HG02610 (cell line): ENCODE measurements at regions not wholly inside any gene's neighbourhood (a gene's known extent, or its start where the extent isn't known, plus 50 kb on each side); places are given as distances from the start of the nearest gene placed in this dataset.

Experiments
- ATAC-seq: cut with Tn5 transposase; IDR thresholded peaks from one replicate; pipeline ENCODE4 v1.9.1; 2021; ENCODE audit warnings: mild to moderate bottlenecking, moderate library complexity; ENCODE audit not compliant: unreplicated experiment

GRCh38 chr10:64062793-64063192 is 541.6 kb downstream of the REEP3 start:
- no peak for ATAC-seq

- no peak for ATAC-seq
Observed at GRCh38 chr10:64067009-64067606, 545.9 kb downstream of the REEP3 start.

- no peak for ATAC-seq
Observed at GRCh38 chr10:64067859-64068258, 546.7 kb downstream of the REEP3 start.

DNA sequence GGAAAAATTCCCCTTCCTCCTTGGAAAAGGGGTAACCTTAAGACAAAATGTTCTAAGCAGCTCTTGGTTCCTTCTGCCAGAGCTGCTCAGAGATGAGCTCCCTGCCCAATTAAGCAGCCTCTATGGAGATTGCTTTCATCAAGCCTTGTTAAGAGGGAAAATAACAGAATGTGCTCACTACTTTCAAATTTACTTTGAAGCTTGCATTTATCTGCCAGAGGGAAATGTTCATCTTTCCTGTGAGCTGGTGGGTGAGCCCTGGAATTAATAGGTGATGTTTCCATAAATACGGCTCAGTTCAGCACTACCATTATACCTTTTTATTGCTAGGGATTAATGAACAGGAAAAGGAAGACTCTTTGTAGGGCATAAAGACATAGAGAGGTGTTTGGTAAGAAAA is 549.0 kb downstream of the REEP3 start:
- no peak for ATAC-seq

DNA sequence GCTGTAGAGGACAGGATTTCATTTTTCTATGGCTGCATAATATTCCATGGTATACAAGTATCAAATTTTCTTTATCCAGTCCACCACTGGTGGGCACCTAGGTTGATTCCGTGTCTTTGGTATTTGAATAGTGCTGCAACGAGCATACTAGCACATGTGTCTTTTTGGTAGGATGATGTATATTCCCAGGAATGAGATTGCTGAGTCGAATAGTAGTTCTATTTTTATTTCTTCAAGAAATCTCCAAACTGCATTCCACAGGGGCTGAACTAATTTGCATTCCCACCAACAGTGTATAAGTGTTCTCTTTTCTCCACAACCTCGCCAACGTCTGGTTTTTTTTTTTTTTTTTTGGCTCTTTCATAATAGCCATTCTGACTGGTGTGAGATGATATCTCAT is 550.0 kb downstream of the REEP3 start:
- no peak for ATAC-seq

DNA sequence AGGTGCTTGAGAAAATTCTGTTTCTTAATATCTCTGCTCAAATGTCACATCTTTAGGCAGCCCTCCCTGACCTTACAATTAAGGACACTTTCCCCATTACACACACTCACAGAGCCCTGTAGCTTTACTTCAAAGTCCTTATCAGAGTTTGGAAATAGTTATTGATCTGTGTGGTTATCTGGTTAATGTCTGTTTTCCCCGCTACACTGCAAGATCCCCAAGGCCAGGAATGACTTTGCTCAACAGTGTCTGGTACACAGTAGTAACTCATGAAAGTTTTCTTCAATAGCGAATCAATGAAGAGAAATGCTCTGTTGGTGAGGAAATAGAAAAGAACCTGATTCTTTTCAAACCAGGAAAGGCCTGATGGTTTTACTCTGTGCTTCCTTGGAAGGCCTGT is 554.4 kb downstream of the REEP3 start:
- no peak for ATAC-seq

GRCh38 chr10:64076322-64076940 is 555.2 kb downstream of the REEP3 start:
- no peak for ATAC-seq

- ATAC-seq = no peak
Observed at GRCh38 chr10:64079341-64079740, 558.1 kb downstream of the REEP3 start.

DNA sequence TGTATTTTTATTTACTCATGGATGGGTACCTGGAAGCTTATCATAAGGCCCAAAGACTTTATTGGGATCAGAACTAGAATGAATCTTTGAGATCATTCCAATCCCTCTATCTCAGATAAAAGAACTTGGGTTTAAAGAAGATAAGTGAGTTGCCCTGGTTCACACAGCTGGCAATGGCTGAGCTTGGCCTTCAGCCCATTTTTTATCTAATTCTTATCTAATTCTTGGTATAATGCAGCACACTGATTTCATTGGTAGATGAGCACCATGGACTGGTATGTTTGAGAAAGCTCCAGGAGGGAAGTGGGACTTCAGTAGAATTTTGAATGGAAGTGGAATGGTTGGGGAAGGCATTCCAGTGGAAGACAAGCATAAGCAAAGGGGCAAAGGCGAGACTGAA is 558.9 kb downstream of the REEP3 start:
- no peak for ATAC-seq

DNA sequence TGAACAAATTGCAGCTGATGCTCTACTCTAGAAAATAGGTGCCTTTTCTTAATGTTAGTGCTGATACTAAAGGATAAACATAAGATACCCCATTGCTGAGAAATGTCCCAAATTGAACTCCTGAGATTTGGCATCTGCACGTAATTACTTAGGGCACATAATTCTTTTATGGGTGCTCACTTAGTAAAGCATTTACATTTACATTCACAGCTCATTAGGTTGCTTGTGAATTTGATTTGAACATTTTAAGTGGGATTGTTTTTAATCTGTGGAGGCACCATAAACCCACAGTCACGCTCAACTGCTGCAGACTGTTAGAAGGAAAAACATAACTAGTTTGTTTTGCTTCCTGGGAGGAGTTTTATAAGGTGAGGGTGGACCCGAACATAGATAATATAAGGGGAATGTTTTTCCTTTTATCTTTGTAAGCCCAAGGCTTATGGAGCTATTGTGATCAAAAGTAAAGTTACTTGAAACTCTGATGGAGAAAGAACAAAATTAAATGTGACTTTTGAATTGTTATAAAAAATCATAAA is 560.8 kb downstream of the REEP3 start:
- ATAC-seq = no peak

DNA sequence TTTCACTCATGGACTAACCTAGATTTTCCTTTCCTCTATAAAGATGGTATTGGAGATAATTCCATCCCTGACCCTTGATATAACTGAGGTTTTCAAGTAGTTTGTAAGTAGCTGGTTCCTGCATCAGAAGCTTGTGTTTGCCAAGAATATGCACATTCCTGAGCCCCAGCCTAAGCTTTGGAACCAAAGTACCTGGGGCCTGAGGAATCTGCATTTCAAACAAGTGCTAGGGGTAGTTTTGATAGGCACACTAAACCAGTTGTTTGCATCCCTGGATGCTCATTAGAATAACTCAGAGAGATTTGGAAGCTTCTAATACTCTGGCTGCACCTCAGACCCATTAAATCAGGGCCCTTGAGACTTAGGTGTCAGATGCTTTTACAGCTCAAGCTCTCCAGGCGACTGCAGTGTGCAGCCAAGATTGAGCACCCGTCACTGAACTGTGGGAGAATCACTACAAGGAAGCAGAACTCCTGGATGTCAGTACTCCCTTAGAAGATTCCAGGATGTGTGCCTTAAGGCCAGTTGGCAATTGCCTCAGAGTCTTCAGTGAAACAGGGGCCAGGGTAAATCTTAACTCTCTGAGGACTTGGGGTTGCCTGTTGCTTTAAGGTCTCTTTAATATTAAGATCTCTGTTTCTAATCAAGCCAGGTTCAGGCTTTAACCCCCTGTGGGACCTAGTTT is 565.0 kb downstream of the REEP3 start:
- ATAC-seq = no peak

GRCh38 chr10:64089648-64090047 is 568.4 kb downstream of the REEP3 start:
- ATAC-seq = no peak

- ATAC-seq = no peak
Observed at GRCh38 chr10:64090865-64091264, 569.7 kb downstream of the REEP3 start.

DNA sequence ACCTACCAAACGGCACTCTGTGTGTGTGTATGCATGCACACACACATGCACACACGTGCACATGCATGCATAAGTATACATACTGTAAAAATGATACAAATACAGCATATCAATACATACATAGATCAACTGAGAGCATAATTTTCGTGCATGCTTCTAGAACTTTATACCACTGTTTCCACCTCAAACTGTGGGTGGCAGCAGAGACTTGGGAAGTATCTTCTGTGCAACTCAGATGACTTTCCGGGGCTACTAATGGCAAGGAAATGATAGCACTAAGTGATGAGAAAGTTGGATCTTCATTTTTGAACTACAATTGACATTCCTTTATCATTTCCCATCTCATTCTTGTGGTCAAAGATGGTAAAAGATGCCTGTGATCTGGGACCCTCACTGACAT is 570.7 kb downstream of the REEP3 start:
- ATAC-seq = no peak

DNA sequence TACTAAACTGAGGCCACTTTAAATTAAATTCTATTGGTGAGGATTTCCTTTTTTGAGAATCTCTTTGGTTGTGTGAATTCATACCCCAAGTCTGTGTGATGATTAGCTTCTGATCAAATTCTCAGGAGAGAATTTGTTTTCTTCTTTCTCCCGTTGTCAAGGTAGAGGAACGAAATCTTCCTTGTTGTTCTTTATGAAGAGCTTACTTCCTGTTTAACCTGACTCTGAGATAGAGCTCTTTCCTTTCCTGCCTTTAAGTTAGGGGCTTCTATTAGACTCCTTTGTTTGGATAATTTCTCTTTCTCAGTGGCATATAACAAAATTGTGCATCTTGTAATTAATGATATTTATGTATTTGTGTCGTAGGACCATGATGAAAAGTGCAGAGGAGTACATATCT is 572.1 kb downstream of the REEP3 start:
- no peak for ATAC-seq

- no peak for ATAC-seq
Observed at GRCh38 chr10:64093946-64094535, 572.8 kb downstream of the REEP3 start.

- ATAC-seq = no peak
Observed at GRCh38 chr10:64096941-64097340, 575.7 kb downstream of the REEP3 start.

- no peak for ATAC-seq
Observed at GRCh38 chr10:64097391-64098122, 576.4 kb downstream of the REEP3 start.

DNA sequence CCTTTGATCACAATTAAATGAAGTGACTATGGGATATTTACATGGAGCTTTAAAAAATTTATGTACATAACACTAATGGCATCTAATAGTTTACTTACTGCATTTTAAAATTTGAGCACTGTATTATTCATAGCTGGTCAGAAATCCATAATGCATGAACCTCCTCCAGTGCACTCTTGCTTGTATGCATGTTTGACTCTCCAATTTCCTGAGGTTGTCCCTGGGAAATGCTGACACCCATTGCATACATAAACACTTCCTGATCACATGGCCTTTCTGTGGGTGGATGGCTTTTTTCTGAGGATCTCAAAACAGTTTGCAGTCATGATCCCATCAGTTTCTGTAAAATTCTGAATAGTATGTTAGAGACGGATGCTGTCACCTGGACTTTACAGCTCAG is 577.8 kb downstream of the REEP3 start:
- no peak for ATAC-seq

GRCh38 chr10:64101606-64102263 is 580.5 kb downstream of the REEP3 start:
- ATAC-seq = no peak

- ATAC-seq = no peak
Observed at GRCh38 chr10:64102264-64102633, 581.0 kb downstream of the REEP3 start.
